ENCODE measurements at regions not wholly inside any gene's neighbourhood (a gene's known extent, or its start where the extent isn't known, plus 50 kb on each side); places are given as distances from the start of the nearest gene placed in this dataset.

DNA sequence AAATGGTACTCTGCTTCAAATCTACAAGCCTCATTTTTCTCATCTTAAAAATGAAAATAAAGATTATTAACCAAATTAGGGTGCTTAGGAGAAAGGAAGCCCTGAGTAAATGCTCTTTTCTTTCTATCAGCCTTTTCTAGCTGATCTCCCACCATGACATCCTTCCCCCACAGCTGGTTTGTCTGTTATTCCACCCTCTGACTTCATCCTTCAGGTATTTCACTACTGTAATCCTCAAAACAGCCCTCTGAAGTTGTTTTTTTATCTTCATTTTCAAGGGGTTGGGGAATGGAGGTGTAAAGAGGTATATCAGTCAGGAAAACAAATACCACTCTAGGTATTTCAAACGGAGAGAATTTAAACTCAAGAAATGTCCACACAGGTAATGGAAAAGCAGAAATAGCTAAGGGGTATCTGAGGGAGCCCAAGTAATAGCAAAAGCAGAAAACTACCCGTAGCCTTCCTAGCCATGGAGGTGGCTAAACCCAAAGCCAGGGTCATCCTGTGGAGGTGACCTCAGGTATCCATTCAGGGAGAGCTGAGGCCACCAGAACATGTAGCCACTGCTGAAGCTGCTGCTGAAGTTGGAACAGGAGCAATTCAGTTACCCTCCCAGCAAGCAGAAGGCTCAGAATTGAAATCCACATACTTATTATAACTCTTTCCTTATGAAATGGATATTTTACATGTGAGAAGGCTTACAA is 990.9 kb upstream of the ACVR2A start:
- no peak for DNase-seq (ENCODE audit: low read depth in 3 of 3, low spot score in 1 of 3)

DNA sequence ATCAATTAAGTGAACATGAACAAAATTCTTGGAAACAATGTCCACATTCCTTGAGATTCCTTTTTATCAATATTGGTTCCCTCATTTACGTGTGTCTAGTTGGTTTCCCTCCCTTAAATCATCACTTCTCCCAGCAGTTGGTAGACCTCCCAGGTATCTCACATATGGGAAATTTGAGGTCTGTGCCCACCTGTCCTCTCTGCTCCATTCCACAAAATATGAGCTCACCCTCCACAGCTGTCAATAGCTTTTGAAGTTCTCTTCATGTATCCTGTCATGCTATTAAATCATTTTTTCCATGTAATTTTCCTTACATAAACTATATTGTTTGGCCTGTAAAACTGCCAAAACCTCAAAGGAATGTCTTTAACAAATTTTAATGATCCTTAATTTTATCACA is 992.2 kb upstream of the ACVR2A start:
- DNase-seq (ENCODE audit: low read depth in 3 of 3, low spot score in 1 of 3): no peak

GRCh38 chr2:146850746-146851145 is 994.1 kb upstream of the ACVR2A start:
- DNase-seq (ENCODE audit: low read depth in 3 of 3, low spot score in 1 of 3): no peak

DNA sequence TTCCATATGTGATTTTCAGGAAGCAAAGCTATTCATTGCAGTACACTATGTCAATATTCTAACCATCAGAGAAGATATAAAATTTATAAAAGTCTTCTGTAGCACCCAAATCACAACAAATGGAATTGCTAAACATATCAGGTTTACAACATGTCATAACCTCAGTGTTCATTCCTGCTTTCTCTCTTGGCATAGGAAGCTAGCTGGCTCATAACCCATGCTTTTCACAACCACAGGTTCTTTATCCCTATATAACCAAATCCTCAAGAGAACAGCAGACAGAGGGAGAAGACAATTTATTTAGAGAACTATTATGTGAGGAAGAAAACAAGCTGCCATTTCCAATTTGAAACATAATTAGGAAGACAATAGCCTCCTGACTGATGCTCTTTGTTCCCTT is 997.0 kb upstream of the ACVR2A start:
- no peak for DNase-seq (ENCODE audit: low read depth in 3 of 3, low spot score in 1 of 3)

- no peak for DNase-seq (ENCODE audit: low read depth in 3 of 3, low spot score in 1 of 3)
Measured at GRCh38 chr2:146844226-146844990, 1000.4 kb upstream of the ACVR2A start.

DNA sequence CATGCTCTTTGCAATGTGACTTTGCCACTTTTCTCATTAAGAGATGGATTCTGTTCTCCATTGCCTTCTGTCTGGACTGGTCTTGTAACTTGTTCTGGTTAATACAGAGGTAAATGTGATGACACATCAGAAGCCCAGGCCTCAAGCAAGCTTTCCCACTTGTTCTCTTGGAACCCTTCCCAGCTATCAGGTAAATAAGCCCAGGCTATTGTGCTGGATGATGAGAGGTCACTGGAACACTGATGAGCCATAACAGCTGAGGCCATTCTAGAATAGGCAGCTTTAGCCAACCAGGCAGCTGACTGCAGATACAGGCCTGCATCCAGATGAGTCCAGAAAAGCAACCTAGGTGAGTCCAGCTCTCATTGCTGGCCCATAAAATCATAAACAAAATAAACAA is 1007.0 kb upstream of the ACVR2A start:
- DNase-seq (ENCODE audit: low read depth in 3 of 3, low spot score in 1 of 3): no peak

GRCh38 chr2:146826388-146826787 is 1018.4 kb upstream of the ACVR2A start:
- no peak for DNase-seq (ENCODE audit: low read depth in 3 of 3, low spot score in 1 of 3)

DNA sequence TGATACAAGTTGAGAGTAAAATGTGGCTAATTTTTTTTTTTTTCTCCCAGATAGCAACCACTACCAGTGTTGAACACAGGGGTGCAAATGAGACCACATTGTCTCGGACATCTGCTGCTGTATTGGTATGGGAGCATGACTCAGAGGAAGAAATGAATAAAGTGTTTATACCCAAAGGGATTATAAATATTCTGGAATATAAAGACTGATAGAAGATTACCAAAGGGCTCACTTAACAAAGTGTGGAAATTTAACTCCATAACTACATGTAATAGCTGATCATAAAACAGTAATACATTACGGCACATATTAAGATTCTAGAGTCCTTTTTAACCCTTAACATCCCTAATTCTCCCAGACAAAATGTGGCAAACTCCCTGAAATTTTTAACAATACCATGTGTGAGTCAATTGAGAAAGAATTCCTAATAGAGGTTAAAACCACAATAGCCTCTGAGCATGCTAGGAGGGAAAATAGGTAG is 1023.0 kb upstream of the ACVR2A start:
- DNase-seq (ENCODE audit: low read depth in 3 of 3, low spot score in 1 of 3): no peak

DNA sequence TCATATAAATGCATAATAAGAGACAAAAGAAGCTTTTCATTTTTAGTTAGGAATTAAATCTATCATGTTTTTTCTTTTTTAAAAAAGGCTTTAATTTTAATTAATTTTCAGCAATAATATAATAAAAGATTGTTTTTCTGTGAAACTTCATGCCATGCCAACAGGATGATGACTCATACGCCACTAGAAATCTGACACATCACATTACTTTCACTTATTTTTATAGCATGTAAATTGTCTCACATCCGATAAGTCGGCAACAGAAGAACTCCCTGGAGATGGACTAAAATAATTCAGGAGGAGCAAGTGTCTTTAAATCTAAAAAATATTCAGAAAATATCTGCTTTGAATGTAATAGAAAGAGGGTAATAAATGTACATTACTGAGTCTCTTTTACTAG is 1024.2 kb upstream of the ACVR2A start:
- DNase-seq (ENCODE audit: low read depth in 3 of 3, low spot score in 1 of 3): no peak

DNA sequence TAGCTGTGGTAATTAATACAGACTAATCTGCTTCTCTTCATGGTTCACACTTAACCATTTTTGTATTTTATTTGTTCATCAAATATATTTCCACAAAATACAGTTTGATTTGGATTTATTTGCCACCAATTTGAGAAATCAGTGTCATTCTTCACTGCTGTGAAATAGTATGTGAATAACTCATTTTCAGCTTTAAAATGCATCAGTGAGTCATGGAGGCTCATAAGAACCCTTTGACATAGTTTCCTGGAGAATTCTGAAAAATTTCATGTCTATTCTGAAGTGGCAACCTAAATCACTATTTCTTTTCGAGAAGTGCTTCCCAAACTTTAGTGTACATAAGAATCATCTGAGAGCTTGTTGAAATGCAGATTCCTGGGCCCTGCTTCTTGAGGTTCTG is 1026.7 kb upstream of the ACVR2A start:
- no peak for DNase-seq (ENCODE audit: low read depth in 3 of 3, low spot score in 1 of 3)

- no peak for DNase-seq (ENCODE audit: low read depth in 3 of 3, low spot score in 1 of 3)
Measured at GRCh38 chr2:146817613-146818012, 1027.2 kb upstream of the ACVR2A start.

DNA sequence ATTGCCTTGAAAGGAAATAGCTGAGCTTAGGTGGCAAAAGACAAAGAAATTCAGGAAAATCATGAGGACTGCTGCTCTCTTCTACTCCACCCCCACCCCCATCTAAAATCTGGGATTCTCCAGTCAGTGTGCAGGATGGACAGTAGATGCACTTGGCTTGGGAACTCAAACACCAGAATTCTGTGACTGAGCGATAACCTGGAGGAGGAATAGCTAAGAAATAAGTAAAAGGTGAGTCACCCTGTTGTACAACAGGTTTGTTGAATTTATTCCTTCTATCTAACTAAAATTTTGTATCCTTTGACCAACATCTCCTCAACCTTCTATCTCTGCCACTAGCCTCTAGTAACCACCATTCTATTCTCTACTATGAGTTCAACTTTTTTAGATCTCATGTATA is 1029.9 kb upstream of the ACVR2A start:
- DNase-seq (ENCODE audit: low read depth in 3 of 3, low spot score in 1 of 3): no peak

- DNase-seq (ENCODE audit: low read depth in 3 of 3, low spot score in 1 of 3): no peak
Measured at GRCh38 chr2:146807568-146808168, 1037.2 kb upstream of the ACVR2A start.

DNA sequence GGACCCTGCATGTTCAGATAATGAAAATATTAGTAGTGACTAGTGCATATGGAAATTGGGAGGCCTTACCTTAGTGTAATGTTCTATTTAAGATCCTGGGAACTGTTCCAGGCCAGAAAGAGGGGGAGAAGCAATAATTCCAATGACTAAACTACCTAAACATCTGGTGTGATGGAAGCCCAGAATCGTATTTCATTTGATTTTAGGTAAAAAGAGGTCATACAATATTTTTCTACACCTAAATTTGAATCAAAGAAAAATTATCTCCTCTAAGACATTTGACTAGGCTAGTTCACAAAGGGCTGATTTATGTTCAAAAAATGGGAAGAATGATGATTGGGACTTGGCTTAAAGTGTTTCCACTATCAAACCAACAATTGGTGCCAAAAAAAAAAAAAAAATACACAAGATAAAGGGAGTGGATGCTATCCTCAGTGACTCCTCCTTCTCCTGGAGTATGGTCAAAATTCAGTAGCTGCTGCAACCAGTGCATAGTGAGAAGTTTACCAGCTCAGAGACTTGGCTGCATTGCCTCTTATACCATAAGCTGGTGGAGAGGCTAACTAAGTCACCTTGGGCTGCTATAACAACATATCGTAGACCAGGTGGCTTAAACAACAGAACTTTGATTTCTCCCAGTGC is 1038.3 kb upstream of the ACVR2A start:
- DNase-seq (ENCODE audit: low read depth in 3 of 3, low spot score in 1 of 3): no peak

DNA sequence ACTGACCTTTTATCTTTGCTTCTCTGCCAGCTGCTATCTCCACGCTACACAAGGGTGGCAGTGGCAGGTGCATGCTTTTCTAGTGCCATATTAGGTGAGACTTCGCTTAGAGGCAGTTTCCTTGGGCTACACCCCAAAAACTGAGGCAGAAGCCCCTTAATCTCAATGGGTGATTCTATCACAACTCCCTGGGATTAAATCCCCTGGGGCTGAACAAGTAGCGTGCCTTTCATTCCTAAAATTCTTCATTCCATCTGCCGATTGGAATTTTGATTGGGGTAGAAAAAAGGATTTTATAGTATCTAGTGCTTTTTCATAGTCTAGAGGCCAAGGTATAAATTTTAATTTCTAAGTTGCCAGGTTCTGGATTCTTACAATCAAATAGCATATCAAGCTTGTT is 1040.5 kb upstream of the ACVR2A start:
- no peak for DNase-seq (ENCODE audit: low read depth in 3 of 3, low spot score in 1 of 3)

- no peak for DNase-seq (ENCODE audit: low read depth in 3 of 3, low spot score in 1 of 3)
Measured at GRCh38 chr2:146801886-146802285, 1042.9 kb upstream of the ACVR2A start.

GRCh38 chr2:146786396-146786795 is 1058.4 kb upstream of the ACVR2A start:
- no peak for DNase-seq (ENCODE audit: low read depth in 3 of 3, low spot score in 1 of 3)

GRCh38 chr2:146785101-146785500 is 1059.7 kb upstream of the ACVR2A start:
- DNase-seq (ENCODE audit: low read depth in 3 of 3, low spot score in 1 of 3): no peak

GRCh38 chr2:146784602-146785001 is 1060.2 kb upstream of the ACVR2A start:
- no peak for DNase-seq (ENCODE audit: low read depth in 3 of 3, low spot score in 1 of 3)

DNA sequence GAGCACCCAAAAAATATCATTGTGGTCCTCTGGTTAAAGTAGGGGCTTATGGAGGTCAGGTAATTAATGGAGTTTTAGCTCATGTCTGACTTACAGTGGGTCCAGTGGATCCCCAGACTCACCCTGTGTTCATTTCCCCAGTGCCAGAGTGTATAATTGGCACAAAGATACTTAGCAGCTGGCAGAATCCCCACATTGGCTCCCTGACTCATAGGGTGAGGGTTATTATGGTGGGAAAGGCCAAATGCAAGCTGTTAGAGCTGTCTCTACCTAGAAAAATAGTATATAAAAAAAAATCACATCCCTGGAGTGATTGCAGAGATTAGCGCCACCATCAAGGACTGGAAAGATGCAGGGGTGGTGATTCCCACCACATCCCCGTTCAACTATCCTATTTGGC is 1067.6 kb upstream of the ACVR2A start:
- DNase-seq (ENCODE audit: low read depth in 3 of 3, low spot score in 1 of 3): no peak

GRCh38 chr2:146776596-146776995 is 1068.2 kb upstream of the ACVR2A start:
- no peak for DNase-seq (ENCODE audit: low read depth in 3 of 3, low spot score in 1 of 3)

DNA sequence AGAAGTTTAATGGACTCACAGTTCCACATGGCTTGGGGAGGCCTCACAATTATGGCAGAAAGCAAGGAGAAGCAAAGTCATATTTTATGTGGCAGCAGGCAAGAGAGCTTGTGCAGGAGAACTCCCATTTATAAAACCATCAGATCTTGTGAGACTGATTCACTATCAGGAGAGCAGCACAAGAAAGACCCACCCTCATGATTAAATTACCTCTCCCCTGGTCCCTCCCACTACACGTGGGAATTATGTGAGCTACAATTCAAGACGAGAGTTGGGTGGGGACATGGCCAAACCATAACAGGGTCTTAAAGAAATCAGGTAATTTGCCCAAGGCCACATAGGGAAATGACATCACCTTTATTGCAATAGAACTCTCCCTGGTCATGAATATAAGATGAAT is 1073.3 kb upstream of the ACVR2A start:
- DNase-seq (ENCODE audit: low read depth in 3 of 3, low spot score in 1 of 3): no peak
